ENCODE measurements at regions not wholly inside any gene's neighbourhood (a gene's known extent, or its start where the extent isn't known, plus 50 kb on each side); places are given as distances from the start of the nearest gene placed in this dataset.

GRCh38 chr1:199698222-199698621, 329.3 kb upstream of the NR5A2 start:
- Histone ChIP-seq H3K36me3 (no peaks in the 10 kb centered on the region), H3K4me1 (peaks cover 0 to 4% of the 10 kb centered on the region in 2 donors), H3K27ac (no peak overlapping the region), H3K4me3 (no peak overlapping the region), H3K27me3 (no peaks in the 10 kb centered on the region), H3K9me3 (no peaks in the 10 kb centered on the region)
- DNase-seq (no peak), ATAC-seq (no peak)
- no peak for TF ChIP-seq CTCF (IDR thresholded peaks at IDR 0.05 in 4 of 5, conservative IDR thresholded peaks at IDR 0.05 in 1 of 5)
- TF ChIP-seq POLR2A (IDR thresholded peaks at IDR 0.05): no peak
- intact Hi-C loops (cut with DNase I; ENCODE audit: low total_unique reads): no loop called here
- in situ Hi-C loops (cut with MboI; ENCODE audit: low sequenced_read_pairs in 4 of 4): loop anchor here in 3 of 4 donors (25.0 kb wide), 2 partner anchors 589 to 614 kb away; no protein-coding TSS in a partner anchor

GRCh38 chr1:199700551-199700950, 327.0 kb upstream of the NR5A2 start:
- DNase-seq: no peak
- no peaks in the 10 kb centered on the region for H3K9me3 ChIP-seq
- H3K36me3 ChIP-seq: no peaks in the 10 kb centered on the region
- H3K27me3 ChIP-seq: no peaks in the 10 kb centered on the region
- ATAC-seq: no peak
- in situ Hi-C loops (cut with MboI; ENCODE audit: low sequenced_read_pairs in 4 of 4) (no loop called here), intact Hi-C loops (cut with DNase I; ENCODE audit: low total_unique reads) (no loop called here)
- H3K4me3 ChIP-seq: no peak overlapping the region
- peaks cover 0 to 4% of the 10 kb centered on the region in 2 donors for H3K4me1 ChIP-seq
- TF ChIP-seq POLR2A (IDR thresholded peaks at IDR 0.05): no peak
- TF ChIP-seq CTCF (IDR thresholded peaks at IDR 0.05 in 4 of 5, conservative IDR thresholded peaks at IDR 0.05 in 1 of 5): no peak
- H3K27ac ChIP-seq: no peak overlapping the region

GRCh38 chr1:199701726-199702125, 325.8 kb upstream of the NR5A2 start:
- H3K27ac ChIP-seq: no peak overlapping the region
- H3K36me3 ChIP-seq: no peaks in the 10 kb centered on the region
- peaks cover 0 to 4% of the 10 kb centered on the region in 2 donors for H3K4me1 ChIP-seq
- intact Hi-C loops (cut with DNase I; ENCODE audit: low total_unique reads): no loop called here
- in situ Hi-C loops (cut with MboI; ENCODE audit: low sequenced_read_pairs in 4 of 4): no loop called here
- DNase-seq (no peak), ATAC-seq (no peak)
- H3K4me3 ChIP-seq: no peak overlapping the region
- TF ChIP-seq CTCF (IDR thresholded peaks at IDR 0.05 in 4 of 5, conservative IDR thresholded peaks at IDR 0.05 in 1 of 5) (no peak), POLR2A (IDR thresholded peaks at IDR 0.05) (no peak)
- no peaks in the 10 kb centered on the region for H3K27me3 ChIP-seq
- no peaks in the 10 kb centered on the region for H3K9me3 ChIP-seq

- H3K27me3 ChIP-seq: no peaks in the 10 kb centered on the region
- no peak for TF ChIP-seq CTCF (IDR thresholded peaks at IDR 0.05 in 4 of 5, conservative IDR thresholded peaks at IDR 0.05 in 1 of 5)
- H3K9me3 ChIP-seq: no peaks in the 10 kb centered on the region
- DNase-seq (no peak), ATAC-seq (no peak)
- intact Hi-C loops (cut with DNase I; ENCODE audit: low total_unique reads): no loop called here
- H3K4me1 ChIP-seq: peaks cover 0 to 4% of the 10 kb centered on the region in 2 donors
- no peak overlapping the region for H3K27ac ChIP-seq
- H3K4me3 ChIP-seq: no peak overlapping the region
- no peaks in the 10 kb centered on the region for H3K36me3 ChIP-seq
- in situ Hi-C loops (cut with MboI; ENCODE audit: low sequenced_read_pairs in 4 of 4): no loop called here
These were observed 323.3 kb upstream of the NR5A2 start for GRCh38 chr1:199704231-199704630.

DNA sequence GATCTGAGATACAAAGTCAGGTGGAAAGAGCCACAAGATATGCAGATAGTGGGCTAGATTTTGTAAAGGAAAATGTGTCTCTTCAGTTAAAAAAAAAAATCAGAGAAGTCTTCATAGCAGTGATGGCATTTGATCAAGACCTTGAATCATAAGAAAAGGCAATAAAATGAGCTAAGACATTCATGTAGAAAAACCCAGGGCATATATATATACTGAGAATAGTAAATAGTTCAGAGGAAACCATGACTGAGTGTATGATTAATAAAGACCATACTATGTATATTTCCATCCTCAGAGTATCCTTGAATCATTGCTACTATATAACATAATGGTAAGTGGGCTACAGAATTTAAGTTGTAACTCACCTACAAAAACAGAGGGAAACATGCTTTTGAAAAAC, 321.7 kb upstream of the NR5A2 start:
- ATAC-seq: no peak

More for the DNA sequence above, 321.7 kb upstream of the NR5A2 start:
- DNase-seq: no peak
- intact Hi-C loops (cut with DNase I; ENCODE audit: low total_unique reads) (no loop called here), in situ Hi-C loops (cut with MboI; ENCODE audit: low sequenced_read_pairs in 4 of 4) (no loop called here)
- Histone ChIP-seq H3K4me1 (peaks cover 0 to 4% of the 10 kb centered on the region in 2 donors), H3K27me3 (no peaks in the 10 kb centered on the region), H3K27ac (no peak overlapping the region), H3K9me3 (peaks cover 0 to under 1% (median 0%) of the 10 kb centered on the region in 3 donors), H3K36me3 (no peaks in the 10 kb centered on the region), H3K4me3 (no peak overlapping the region)
- no peak for TF ChIP-seq POLR2A (IDR thresholded peaks at IDR 0.05)
- TF ChIP-seq CTCF (IDR thresholded peaks at IDR 0.05 in 4 of 5, conservative IDR thresholded peaks at IDR 0.05 in 1 of 5): no peak

Data from gastrocnemius medialis (tissue), 4 donors.